ENCODE measurements at regions not wholly inside any gene's neighbourhood (a gene's known extent, or its start where the extent isn't known, plus 50 kb on each side); places are given as distances from the start of the nearest gene placed in this dataset.

DNA sequence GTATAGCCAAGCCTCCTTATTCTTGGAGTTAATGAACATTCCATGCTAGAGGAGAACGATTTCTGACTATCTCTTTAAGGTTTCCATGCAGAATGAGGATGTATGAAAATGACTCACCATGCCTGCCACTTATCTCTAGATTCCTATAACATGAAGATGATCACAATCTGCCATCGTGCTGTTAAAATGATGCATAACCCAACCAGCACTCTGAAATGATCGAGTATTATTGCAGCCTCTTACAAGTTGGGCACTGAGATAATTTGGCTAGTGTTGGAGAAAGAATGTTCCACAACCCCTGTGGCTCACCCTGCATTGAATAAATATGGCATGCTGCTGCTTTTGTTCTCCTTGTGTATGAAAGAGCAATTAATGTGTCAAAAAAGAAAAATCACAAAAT is 1143.6 kb upstream of the WWC1 start:
- Histone ChIP-seq H3K27me3 (ENCODE audit: control insufficient read depth in 1 of 2, insufficient read depth in 2 of 2, low read length in 2 of 2) (no peaks in the 10 kb centered on the region), H3K27ac (ENCODE audit: low read depth in 2 of 2, low read length in 1 of 2) (no peak overlapping the region)
- 65 to 67% methylated on average over 3 of the region's 3 CpGs for WGBS, 2 donors

DNA sequence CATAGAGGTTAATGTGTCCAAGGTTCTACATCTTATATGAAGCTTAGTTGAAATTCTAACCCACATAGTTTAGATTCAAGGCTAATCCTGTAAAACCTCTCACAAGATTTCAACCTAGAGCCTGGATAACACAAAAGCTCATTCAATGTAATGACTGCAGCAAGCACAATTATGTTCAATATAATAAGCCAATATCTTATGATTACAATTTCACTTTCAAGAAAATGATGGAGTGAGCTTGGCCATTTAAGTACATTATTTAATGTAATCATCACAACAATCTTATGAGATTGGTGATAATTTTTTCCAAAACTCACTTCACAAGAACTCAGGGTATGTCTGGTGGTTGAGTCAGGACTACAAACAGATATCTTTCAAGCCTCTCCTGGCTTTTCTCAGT is 1140.8 kb upstream of the WWC1 start:
- Histone ChIP-seq H3K9me3 (ENCODE audit: control insufficient read depth in 2 of 2, insufficient read depth in 1 of 2, low read depth in 1 of 2, low read length in 1 of 2) (no peaks in the 10 kb centered on the region), H3K36me3 (ENCODE audit: control insufficient read depth in 2 of 2, insufficient read depth in 2 of 2, low read length in 1 of 2) (no peaks in the 10 kb centered on the region), H3K27me3 (ENCODE audit: control insufficient read depth in 1 of 2, insufficient read depth in 2 of 2, low read length in 2 of 2) (no peaks in the 10 kb centered on the region), H3K4me3 (ENCODE audit: low read depth in 1 of 2, low read length in 2 of 2) (no peak overlapping the region), H3K4me1 (ENCODE audit: control insufficient read depth in 2 of 2, insufficient read depth in 2 of 2, low read length in 1 of 2) (no peaks in the 10 kb centered on the region), H3K27ac (ENCODE audit: low read depth in 2 of 2, low read length in 1 of 2) (no peak overlapping the region)

More for the DNA sequence above, 1143.6 kb upstream of the WWC1 start:
- Histone ChIP-seq H3K4me3 (ENCODE audit: low read depth in 1 of 2, low read length in 2 of 2) (no peak overlapping the region), H3K9me3 (ENCODE audit: control insufficient read depth in 2 of 2, insufficient read depth in 1 of 2, low read depth in 1 of 2, low read length in 1 of 2) (no peaks in the 10 kb centered on the region), H3K4me1 (ENCODE audit: control insufficient read depth in 2 of 2, insufficient read depth in 2 of 2, low read length in 1 of 2) (no peaks in the 10 kb centered on the region), H3K36me3 (ENCODE audit: control insufficient read depth in 2 of 2, insufficient read depth in 2 of 2, low read length in 1 of 2) (no peaks in the 10 kb centered on the region)

DNA sequence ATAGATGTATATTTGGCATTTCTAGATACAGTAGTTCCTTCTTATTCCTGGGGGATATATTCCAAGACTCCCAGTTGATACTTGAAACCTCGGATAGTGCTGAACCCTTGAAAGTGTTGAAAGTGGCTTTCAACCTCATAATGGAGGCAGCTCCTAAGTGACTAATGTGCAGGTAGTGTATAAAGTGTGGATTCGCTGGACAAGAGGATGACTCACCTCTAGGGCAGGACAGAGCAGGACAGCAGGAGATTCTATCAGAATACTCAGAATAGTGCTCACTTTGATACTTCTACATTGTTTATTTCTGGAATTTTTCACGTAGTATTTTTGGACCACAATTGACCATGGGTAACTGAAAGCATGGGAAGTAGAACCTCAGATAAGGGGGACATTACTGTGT is 1138.9 kb upstream of the WWC1 start:
- WGBS, 2 donors, result 81 to 84% methylated on average over 3 of the region's 3 CpGs

DNA sequence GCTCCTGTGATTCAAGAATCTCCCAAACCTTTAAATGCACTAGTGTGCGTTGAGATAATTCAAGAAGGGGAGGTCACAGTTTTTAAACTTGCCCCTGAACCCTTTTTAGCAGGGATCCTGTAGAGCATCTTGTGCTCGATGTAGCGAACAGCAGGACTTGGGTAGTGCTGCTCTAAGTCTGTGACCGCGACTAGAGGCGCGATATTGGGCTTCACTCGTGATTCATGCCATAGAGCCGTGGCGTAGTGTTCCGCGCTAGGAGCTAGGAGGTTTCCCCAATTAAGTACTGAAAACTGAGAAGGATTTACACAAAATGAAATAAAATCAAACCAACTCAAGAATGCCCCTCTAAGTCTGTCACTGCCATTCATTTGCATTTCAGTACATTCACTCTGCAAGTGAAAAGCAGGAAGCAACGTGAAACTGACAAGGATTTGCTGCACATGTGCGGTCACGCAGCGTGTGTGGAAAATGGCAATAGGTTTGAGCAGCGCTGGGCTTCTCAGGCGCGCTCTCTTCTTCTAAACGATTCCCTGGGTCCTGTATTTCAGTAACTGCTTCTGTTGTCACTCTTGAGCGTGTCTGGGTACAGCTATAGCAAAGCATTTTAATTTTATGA is 1135.9 kb upstream of the WWC1 start:
- WGBS, 2 donors, result 85 to 87% methylated on average over 21 of the region's 21 CpGs
- Histone ChIP-seq H3K4me1 (ENCODE audit: control insufficient read depth in 2 of 2, insufficient read depth in 2 of 2, low read length in 1 of 2) (no peaks in the 10 kb centered on the region), H3K4me3 (ENCODE audit: low read depth in 1 of 2, low read length in 2 of 2) (no peak overlapping the region), H3K9me3 (ENCODE audit: control insufficient read depth in 2 of 2, insufficient read depth in 1 of 2, low read depth in 1 of 2, low read length in 1 of 2) (no peaks in the 10 kb centered on the region), H3K27ac (ENCODE audit: low read depth in 2 of 2, low read length in 1 of 2) (no peak overlapping the region), H3K27me3 (ENCODE audit: control insufficient read depth in 1 of 2, insufficient read depth in 2 of 2, low read length in 2 of 2) (no peaks in the 10 kb centered on the region), H3K36me3 (ENCODE audit: control insufficient read depth in 2 of 2, insufficient read depth in 2 of 2, low read length in 1 of 2) (no peaks in the 10 kb centered on the region)

More for the DNA sequence above, 1138.9 kb upstream of the WWC1 start:
- H3K4me1 ChIP-seq (ENCODE audit: control insufficient read depth in 2 of 2, insufficient read depth in 2 of 2, low read length in 1 of 2), result no peaks in the 10 kb centered on the region
- no peak overlapping the region for H3K4me3 ChIP-seq (ENCODE audit: low read depth in 1 of 2, low read length in 2 of 2)
- H3K36me3 ChIP-seq (ENCODE audit: control insufficient read depth in 2 of 2, insufficient read depth in 2 of 2, low read length in 1 of 2), result no peaks in the 10 kb centered on the region
- no peaks in the 10 kb centered on the region for H3K9me3 ChIP-seq (ENCODE audit: control insufficient read depth in 2 of 2, insufficient read depth in 1 of 2, low read depth in 1 of 2, low read length in 1 of 2)
- no peak overlapping the region for H3K27ac ChIP-seq (ENCODE audit: low read depth in 2 of 2, low read length in 1 of 2)
- H3K27me3 ChIP-seq (ENCODE audit: control insufficient read depth in 1 of 2, insufficient read depth in 2 of 2, low read length in 2 of 2), result no peaks in the 10 kb centered on the region

DNA sequence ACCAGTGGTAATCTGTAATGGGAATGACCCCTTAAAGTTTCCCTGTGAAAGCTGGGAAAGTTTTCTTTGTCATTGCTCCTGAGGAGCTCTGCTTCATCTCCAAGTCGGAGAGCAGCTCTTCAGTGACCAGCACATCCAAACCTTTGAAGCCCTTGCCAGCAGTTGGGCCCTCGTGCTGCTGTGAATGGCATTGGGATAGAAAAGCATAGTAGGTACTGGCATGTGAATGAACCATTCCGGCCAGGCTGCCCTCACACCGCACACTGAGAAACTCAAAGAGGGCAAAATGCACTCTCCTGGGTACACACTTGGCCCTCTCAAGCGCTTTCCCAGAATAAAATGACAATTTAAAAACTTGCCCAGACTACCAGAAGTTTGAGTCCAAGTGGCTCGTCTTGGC is 1135.0 kb upstream of the WWC1 start:
- Histone ChIP-seq H3K27ac (ENCODE audit: low read depth in 2 of 2, low read length in 1 of 2) (no peak overlapping the region), H3K9me3 (ENCODE audit: control insufficient read depth in 2 of 2, insufficient read depth in 1 of 2, low read depth in 1 of 2, low read length in 1 of 2) (no peaks in the 10 kb centered on the region), H3K36me3 (ENCODE audit: control insufficient read depth in 2 of 2, insufficient read depth in 2 of 2, low read length in 1 of 2) (no peaks in the 10 kb centered on the region), H3K4me1 (ENCODE audit: control insufficient read depth in 2 of 2, insufficient read depth in 2 of 2, low read length in 1 of 2) (no peaks in the 10 kb centered on the region), H3K27me3 (ENCODE audit: control insufficient read depth in 1 of 2, insufficient read depth in 2 of 2, low read length in 2 of 2) (no peaks in the 10 kb centered on the region), H3K4me3 (ENCODE audit: low read depth in 1 of 2, low read length in 2 of 2) (no peak overlapping the region)
- WGBS, 2 donors, result 81 to 89% methylated on average over 6 of the region's 6 CpGs

DNA sequence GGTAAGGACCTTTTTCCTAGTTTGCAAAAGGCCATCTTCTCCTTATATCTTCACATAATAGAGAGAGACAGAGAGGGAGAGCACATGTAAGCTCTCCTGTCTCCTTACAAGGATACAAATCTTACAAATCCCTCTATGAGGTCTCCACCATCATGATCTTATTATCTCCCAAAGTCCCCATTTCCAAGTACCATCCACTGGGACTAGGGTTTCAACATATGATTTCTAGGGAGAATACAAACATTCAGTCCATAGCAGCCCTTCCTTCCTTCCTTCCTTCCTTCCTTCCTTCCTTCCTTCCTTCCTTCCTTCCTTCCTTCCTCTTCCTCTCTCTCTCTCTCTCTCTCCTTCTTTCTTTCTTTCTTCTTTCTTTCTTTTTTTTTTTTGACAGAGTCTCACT is 1132.9 kb upstream of the WWC1 start:
- H3K36me3 ChIP-seq (ENCODE audit: control insufficient read depth in 2 of 2, insufficient read depth in 2 of 2, low read length in 1 of 2), result no peaks in the 10 kb centered on the region
- H3K4me1 ChIP-seq (ENCODE audit: control insufficient read depth in 2 of 2, insufficient read depth in 2 of 2, low read length in 1 of 2), result no peaks in the 10 kb centered on the region
- H3K27me3 ChIP-seq (ENCODE audit: control insufficient read depth in 1 of 2, insufficient read depth in 2 of 2, low read length in 2 of 2), result no peaks in the 10 kb centered on the region
- H3K27ac ChIP-seq (ENCODE audit: low read depth in 2 of 2, low read length in 1 of 2), result no peak overlapping the region
- no peaks in the 10 kb centered on the region for H3K9me3 ChIP-seq (ENCODE audit: control insufficient read depth in 2 of 2, insufficient read depth in 1 of 2, low read depth in 1 of 2, low read length in 1 of 2)
- H3K4me3 ChIP-seq (ENCODE audit: low read depth in 1 of 2, low read length in 2 of 2), result no peak overlapping the region

DNA sequence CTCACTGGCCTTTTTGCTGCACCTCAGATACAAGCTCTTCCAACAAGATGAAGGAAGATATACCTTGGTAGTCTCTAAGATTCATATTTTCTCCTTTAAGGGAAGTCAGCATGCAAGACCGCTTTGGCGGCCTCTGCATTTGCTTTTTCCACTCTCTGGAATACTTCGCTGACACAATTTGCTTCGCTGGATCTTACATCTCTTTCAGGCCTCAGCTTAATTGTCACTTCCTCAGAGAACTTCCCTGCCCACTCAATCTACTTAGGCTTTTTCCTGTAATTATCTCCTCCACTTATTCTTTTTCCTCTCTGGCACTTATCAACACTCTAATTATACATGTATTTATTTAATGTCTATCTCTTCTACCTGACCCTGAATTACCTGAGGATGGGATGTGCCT is 1131.1 kb upstream of the WWC1 start:
- Histone ChIP-seq H3K36me3 (ENCODE audit: control insufficient read depth in 2 of 2, insufficient read depth in 2 of 2, low read length in 1 of 2) (no peaks in the 10 kb centered on the region), H3K27ac (ENCODE audit: low read depth in 2 of 2, low read length in 1 of 2) (no peak overlapping the region), H3K9me3 (ENCODE audit: control insufficient read depth in 2 of 2, insufficient read depth in 1 of 2, low read depth in 1 of 2, low read length in 1 of 2) (no peaks in the 10 kb centered on the region), H3K4me3 (ENCODE audit: low read depth in 1 of 2, low read length in 2 of 2) (no peak overlapping the region), H3K27me3 (ENCODE audit: control insufficient read depth in 1 of 2, insufficient read depth in 2 of 2, low read length in 2 of 2) (no peaks in the 10 kb centered on the region), H3K4me1 (ENCODE audit: control insufficient read depth in 2 of 2, insufficient read depth in 2 of 2, low read length in 1 of 2) (no peaks in the 10 kb centered on the region)
- 90 to 93% methylated on average over 4 of the region's 4 CpGs for WGBS, 2 donors

DNA sequence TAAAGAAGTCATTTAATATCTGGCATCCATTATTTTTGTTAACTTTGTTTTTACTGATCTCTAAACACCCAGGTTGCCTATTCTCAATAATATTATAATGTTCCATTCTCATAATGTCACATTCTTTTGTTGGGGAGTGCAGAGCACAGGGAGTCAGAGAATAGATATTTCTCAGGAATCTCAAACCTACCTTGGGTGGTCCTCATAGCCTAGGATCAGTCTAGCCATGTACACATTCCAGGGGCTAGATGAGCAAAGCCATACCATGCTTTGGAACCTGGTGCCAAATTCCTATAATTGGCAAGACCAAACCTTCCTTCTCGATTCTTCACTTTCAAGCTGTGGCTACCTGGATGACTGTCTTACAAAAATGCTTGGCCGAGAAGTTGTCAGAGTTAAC is 1124.7 kb upstream of the WWC1 start:
- Histone ChIP-seq H3K9me3 (ENCODE audit: control insufficient read depth in 2 of 2, insufficient read depth in 1 of 2, low read depth in 1 of 2, low read length in 1 of 2) (no peaks in the 10 kb centered on the region), H3K36me3 (ENCODE audit: control insufficient read depth in 2 of 2, insufficient read depth in 2 of 2, low read length in 1 of 2) (no peaks in the 10 kb centered on the region), H3K4me1 (ENCODE audit: control insufficient read depth in 2 of 2, insufficient read depth in 2 of 2, low read length in 1 of 2) (no peaks in the 10 kb centered on the region), H3K27me3 (ENCODE audit: control insufficient read depth in 1 of 2, insufficient read depth in 2 of 2, low read length in 2 of 2) (no peaks in the 10 kb centered on the region), H3K4me3 (ENCODE audit: low read depth in 1 of 2, low read length in 2 of 2) (no peak overlapping the region), H3K27ac (ENCODE audit: low read depth in 2 of 2, low read length in 1 of 2) (no peak overlapping the region)
- WGBS, 2 donors, result 61 to 70% methylated on average over 2 of the region's 2 CpGs

DNA sequence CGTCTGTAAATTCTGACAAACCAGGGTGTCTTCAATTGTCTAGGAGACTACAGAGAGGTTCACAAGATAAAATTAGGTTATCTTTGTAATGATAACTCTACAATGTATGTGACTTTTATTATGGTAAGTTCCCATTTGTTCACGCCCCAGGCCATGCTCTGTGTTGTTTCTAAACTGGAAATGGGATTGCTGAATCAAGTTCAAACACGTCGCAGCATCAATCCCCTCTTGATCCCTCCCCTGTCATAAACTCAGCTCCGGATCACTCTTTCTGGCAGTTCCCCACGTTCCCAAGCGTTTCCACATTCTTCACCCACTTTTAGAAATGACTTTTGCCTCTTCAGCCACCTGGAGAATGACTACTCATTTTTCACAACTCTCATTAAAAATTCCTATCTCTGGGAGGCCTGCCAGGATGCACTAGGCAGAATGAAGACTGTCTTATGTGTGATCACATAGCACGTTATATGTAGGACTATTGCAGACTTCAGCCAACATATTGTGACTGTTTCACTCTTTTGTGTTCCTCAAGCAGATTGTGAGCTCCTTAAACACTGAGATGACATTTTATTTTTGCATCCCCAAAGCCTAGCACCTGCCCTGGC is 1124.2 kb upstream of the WWC1 start:
- 25 to 53% methylated on average over 8 of the region's 8 CpGs for WGBS, 2 donors
- H3K4me3 ChIP-seq (ENCODE audit: low read depth in 1 of 2, low read length in 2 of 2), result no peak overlapping the region
- no peaks in the 10 kb centered on the region for H3K27me3 ChIP-seq (ENCODE audit: control insufficient read depth in 1 of 2, insufficient read depth in 2 of 2, low read length in 2 of 2)
- H3K36me3 ChIP-seq (ENCODE audit: control insufficient read depth in 2 of 2, insufficient read depth in 2 of 2, low read length in 1 of 2), result no peaks in the 10 kb centered on the region
- H3K27ac ChIP-seq (ENCODE audit: low read depth in 2 of 2, low read length in 1 of 2), result no peak overlapping the region
- no peaks in the 10 kb centered on the region for H3K9me3 ChIP-seq (ENCODE audit: control insufficient read depth in 2 of 2, insufficient read depth in 1 of 2, low read depth in 1 of 2, low read length in 1 of 2)
- H3K4me1 ChIP-seq (ENCODE audit: control insufficient read depth in 2 of 2, insufficient read depth in 2 of 2, low read length in 1 of 2), result no peaks in the 10 kb centered on the region

DNA sequence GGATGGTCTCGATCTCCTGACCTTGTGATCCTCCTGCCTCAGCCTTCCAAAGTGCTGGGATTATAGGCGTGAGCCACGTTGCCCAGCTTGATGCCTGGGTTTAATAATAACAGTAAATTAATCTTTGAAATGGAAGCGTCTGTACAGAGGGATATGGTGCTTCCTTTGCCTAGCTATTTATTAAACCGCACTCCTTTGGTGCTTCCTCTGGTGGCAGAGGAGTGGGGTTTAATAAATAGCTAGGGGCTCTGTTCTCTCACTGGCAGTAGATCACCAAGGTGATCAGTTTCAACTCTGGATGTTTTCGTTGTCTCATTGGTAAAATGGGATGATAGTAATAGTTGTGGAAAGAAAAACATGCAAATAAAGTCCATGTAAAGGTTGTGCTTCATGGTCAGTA is 1122.5 kb upstream of the WWC1 start:
- 79 to 87% methylated on average over 6 of the region's 6 CpGs for WGBS, 2 donors

More for the DNA sequence above, 1122.5 kb upstream of the WWC1 start:
- H3K4me3 ChIP-seq (ENCODE audit: low read depth in 1 of 2, low read length in 2 of 2), result no peak overlapping the region
- no peak overlapping the region for H3K27ac ChIP-seq (ENCODE audit: low read depth in 2 of 2, low read length in 1 of 2)
- H3K27me3 ChIP-seq (ENCODE audit: control insufficient read depth in 1 of 2, insufficient read depth in 2 of 2, low read length in 2 of 2), result no peaks in the 10 kb centered on the region
- no peaks in the 10 kb centered on the region for H3K36me3 ChIP-seq (ENCODE audit: control insufficient read depth in 2 of 2, insufficient read depth in 2 of 2, low read length in 1 of 2)
- no peaks in the 10 kb centered on the region for H3K9me3 ChIP-seq (ENCODE audit: control insufficient read depth in 2 of 2, insufficient read depth in 1 of 2, low read depth in 1 of 2, low read length in 1 of 2)
- H3K4me1 ChIP-seq (ENCODE audit: control insufficient read depth in 2 of 2, insufficient read depth in 2 of 2, low read length in 1 of 2), result no peaks in the 10 kb centered on the region
